ENCODE measurements at regions not wholly inside any gene's neighbourhood (a gene's known extent, or its start where the extent isn't known, plus 50 kb on each side); places are given as distances from the start of the nearest gene placed in this dataset.
A peak's percentile ranks its signal among the peaks of the same experiment; 100 is the strongest.
"Not testable (repeated sequence)": the region's sequence is repeated elsewhere in the genome, so short reads cannot be mapped to it uniquely, and the experiment has no call there.

- Mint-ChIP-seq H3K36me3 (no peaks in the 10 kb centered on the region), H3K4me1 (ENCODE audit: low read depth in 2 of 2) (peaks cover 13 to 15% of the 10 kb centered on the region in 2 donors), H3K27ac (peak overlapping the region in 1 of 2 donors; percentile 63), H3K27me3 (no peaks in the 10 kb centered on the region), H3K9me3 (no peaks in the 10 kb centered on the region), H3K4me3 (no peak overlapping the region)
- no peak for DNase-seq (ENCODE audit: low spot score)
- peak; percentile 73 to 81 for ATAC-seq
Measured at GRCh38 chr17:64718058-64718457, 56.0 kb upstream of the SMURF2 start.

- peaks cover 22 to 24% of the 10 kb centered on the region in 2 donors for H3K4me1 Mint-ChIP-seq (ENCODE audit: low read depth in 2 of 2)
- H3K9me3 Mint-ChIP-seq; H3K27ac Mint-ChIP-seq; ATAC-seq; DNase-seq (ENCODE audit: low spot score); H3K36me3 Mint-ChIP-seq; H3K4me3 Mint-ChIP-seq; H3K27me3 Mint-ChIP-seq: not testable (repeated sequence)
Measured at GRCh38 chr17:64716496-64716895, 54.4 kb upstream of the SMURF2 start.

GRCh38 chr17:64713786-64714185, 51.7 kb upstream of the SMURF2 start:
- peak overlapping the region; percentile 85 to 94 for H3K27ac Mint-ChIP-seq
- not testable (repeated sequence) for H3K27me3 Mint-ChIP-seq; H3K36me3 Mint-ChIP-seq; H3K9me3 Mint-ChIP-seq; DNase-seq (ENCODE audit: low spot score)
- ATAC-seq = peak; percentile 43 to 48
- peaks cover 40% of the 10 kb centered on the region in 2 donors for H3K4me1 Mint-ChIP-seq (ENCODE audit: low read depth in 2 of 2)
- H3K4me3 Mint-ChIP-seq = peak overlapping the region; percentile 87

- Mint-ChIP-seq H3K27ac (peak overlapping the region; percentile 85 to 94), H3K4me1 (ENCODE audit: low read depth in 2 of 2) (peaks cover 47 to 48% of the 10 kb centered on the region in 2 donors), H3K4me3 (peak overlapping the region; percentile 87)
- ATAC-seq = peak; percentile 66 to 74
- not testable (repeated sequence) for H3K9me3 Mint-ChIP-seq; H3K36me3 Mint-ChIP-seq; DNase-seq (ENCODE audit: low spot score); H3K27me3 Mint-ChIP-seq
Measured at GRCh38 chr17:64712557-64713351, 50.6 kb upstream of the SMURF2 start.
